ENCODE measurements at regions not wholly inside any gene's neighbourhood (a gene's known extent, or its start where the extent isn't known, plus 50 kb on each side); places are given as distances from the start of the nearest gene placed in this dataset.

- CTCF ChIA-PET, result no interaction called here
- Histone ChIP-seq H2BK120ac (ENCODE audit: low read depth, low read length) (no peak overlapping the region), H2AFZ (replicated peaks; ENCODE audit: low read length, poor library complexity) (no peak overlapping the region), H2BK20ac (ENCODE audit: low read depth, low read length) (no peak overlapping the region), H3K56ac (ENCODE audit: extremely low read depth, insufficient read depth, low read length) (no peak overlapping the region), H4K8ac (ENCODE audit: low read depth in 2 of 2, low read length in 2 of 2) (no peak overlapping the region), H3K79me1 (ENCODE audit: low read depth in 1 of 2, low read length in 2 of 2) (no peaks in the 10 kb centered on the region), H4K20me1 (ENCODE audit: insufficient read depth, low read length) (no peaks in the 10 kb centered on the region), H2BK5ac (ENCODE audit: low read depth, low read length, poor library complexity, severe bottlenecking) (no peak overlapping the region), H3K9ac (ENCODE audit: low read depth, low read length) (no peak overlapping the region), H3K14ac (replicated peaks; ENCODE audit: low read depth, low read length) (no peak overlapping the region), H3K9me1 (ENCODE audit: insufficient read depth, low read length) (no peaks in the 10 kb centered on the region), H2AK5ac (ENCODE audit: low read depth, low read length) (no peak overlapping the region), H3K18ac (ENCODE audit: low read depth, low read length) (no peak overlapping the region), H3K4ac (ENCODE audit: low read depth, low read length) (no peak overlapping the region), H4K5ac (ENCODE audit: low read depth, low read length) (no peak overlapping the region), H2AK9ac (replicated peaks; ENCODE audit: low read depth, low read length, poor library complexity) (no peak overlapping the region), H3K4me2 (ENCODE audit: low read depth, low read length) (no peak overlapping the region), H3K36me3 (ENCODE audit: control insufficient read depth, insufficient read depth, low read length) (no peaks in the 10 kb centered on the region), H2BK15ac (ENCODE audit: low read depth, low read length) (no peak overlapping the region), H3K4me1 (ENCODE audit: control insufficient read depth, insufficient read depth, low read length) (no peaks in the 10 kb centered on the region), H4K91ac (ENCODE audit: insufficient read depth, low read depth, low read length) (no peak overlapping the region), H3K4me3 (ENCODE audit: insufficient read depth, low read depth, low read length) (no peak overlapping the region), H3K23ac (ENCODE audit: low read depth, low read length) (no peak overlapping the region), H3K27ac (ENCODE audit: insufficient read depth, low read length) (no peak overlapping the region), H3K27me3 (ENCODE audit: control insufficient read depth, insufficient read depth, low read length) (no peaks in the 10 kb centered on the region), H3K9me3 (ENCODE audit: control insufficient read depth, insufficient read depth, low read length) (no peaks in the 10 kb centered on the region)
- dilution Hi-C loops (cut with HindIII; ENCODE audit: low sequenced_read_pairs, unreplicated experiment) (no loop called here), in situ Hi-C loops (cut with MboI; ENCODE audit: low sequenced_read_pairs) (no loop called here), intact Hi-C loops (cut with micrococcal nuclease) (no loop called here)
- DNase-seq (no peak), ATAC-seq (ENCODE audit: low read depth) (no peak)
- no TSS peak for BruUV-seq (replicated peaks)
- TF ChIP-seq ELK1 (IDR thresholded peaks at IDR 0.05; ENCODE audit: borderline replicate concordance, low read depth, low read length) (no peak), MAFK (IDR thresholded peaks at IDR 0.05; ENCODE audit: low read depth, low read length) (no peak), BHLHE40 (IDR thresholded peaks at IDR 0.05; ENCODE audit: low read depth, low read length) (no peak), RFX5 (IDR thresholded peaks at IDR 0.05; ENCODE audit: low read depth, low read length) (no peak), MAZ (IDR thresholded peaks at IDR 0.05; ENCODE audit: borderline replicate concordance, low read depth, low read length) (no peak), RCOR1 (IDR thresholded peaks at IDR 0.05; ENCODE audit: insufficient replicate concordance, low read length) (no peak), CEBPB (IDR thresholded peaks at IDR 0.05; ENCODE audit: low read depth, low read length) (no peak), USF2 (IDR thresholded peaks at IDR 0.05; ENCODE audit: low read depth, low read length) (no peak), MXI1 (IDR thresholded peaks at IDR 0.05; ENCODE audit: borderline replicate concordance, low read depth, low read length) (no peak), CHD1 (IDR thresholded peaks at IDR 0.05; ENCODE audit: low read depth, low read length) (no peak), POLR2A (IDR thresholded peaks at IDR 0.05; ENCODE audit: low read depth, low read length) (no peak)
- POLR2A ChIA-PET (ENCODE audit: unreplicated experiment), result no interaction called here
Measured at GRCh38 chr14:42673963-42674362, 1067.3 kb downstream of the LRFN5 start.
